ENCODE measurements at regions not wholly inside any gene's neighbourhood (a gene's known extent, or its start where the extent isn't known, plus 50 kb on each side); places are given as distances from the start of the nearest gene placed in this dataset.
A peak's percentile ranks its signal among the peaks of the same experiment; 100 is the strongest.

DNA sequence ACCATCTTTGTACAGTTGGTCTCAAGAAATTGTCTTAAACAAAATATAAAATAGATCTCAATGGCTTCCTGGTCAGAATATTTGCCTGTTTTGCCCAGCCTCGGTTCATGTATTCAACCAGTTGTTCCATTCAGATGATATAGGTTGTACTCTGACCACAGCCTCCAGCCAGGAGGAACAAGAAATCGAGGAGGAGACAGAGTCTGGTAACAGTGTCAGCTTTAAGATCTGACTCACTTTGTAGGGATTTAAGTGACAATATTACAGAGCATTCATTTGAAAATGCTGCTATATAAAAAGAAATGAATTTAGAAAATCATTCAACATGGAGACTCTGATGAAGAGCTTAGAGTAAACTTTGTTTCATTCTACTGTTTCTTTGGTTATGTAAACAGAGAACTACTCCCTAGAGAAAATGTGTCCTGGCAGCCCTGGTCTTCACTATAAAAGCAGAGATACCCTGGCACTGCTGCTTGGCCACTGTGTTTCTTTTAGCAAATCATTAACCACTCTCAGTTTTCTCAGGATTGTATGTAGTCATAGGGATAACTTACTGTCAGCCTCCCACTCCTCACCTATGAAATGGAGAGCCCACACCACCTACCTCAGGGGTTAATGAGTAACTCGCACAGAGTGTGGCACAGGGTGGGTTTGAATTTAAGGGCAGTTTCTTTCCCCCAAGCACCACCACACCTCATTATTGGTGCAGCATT is 53.5 kb downstream of the PAGE2 start:
- DNase-seq (ENCODE audit: low spot score): no peak
- Mint-ChIP-seq H3K27ac (ENCODE audit: unreplicated experiment) (no peak overlapping the region), H3K4me1 (ENCODE audit: low read depth) (peaks cover 12% of the 10 kb centered on the region), H3K9me3 (ENCODE audit: low read depth) (peaks cover 7% of the 10 kb centered on the region), H3K4me3 (ENCODE audit: unreplicated experiment) (no peak overlapping the region), H3K36me3 (ENCODE audit: low read depth) (peaks cover 2% of the 10 kb centered on the region), H3K27me3 (ENCODE audit: low read depth) (no peaks in the 10 kb centered on the region)
- no peak for TF ChIP-seq CTCF (IDR thresholded peaks at IDR 0.05)

GRCh38 chrX:55142919-55143310 is 54.1 kb downstream of the PAGE2 start:
- no peak overlapping the region for H3K4me3 Mint-ChIP-seq (ENCODE audit: unreplicated experiment)
- H3K27ac Mint-ChIP-seq (ENCODE audit: unreplicated experiment): peak overlapping the region; percentile 45
- TF ChIP-seq CTCF (IDR thresholded peaks at IDR 0.05): no peak
- DNase-seq (ENCODE audit: low spot score): no peak
- H3K9me3 Mint-ChIP-seq (ENCODE audit: low read depth): peaks cover 7% of the 10 kb centered on the region
- H3K27me3 Mint-ChIP-seq (ENCODE audit: low read depth): no peaks in the 10 kb centered on the region
- peaks cover 2% of the 10 kb centered on the region for H3K36me3 Mint-ChIP-seq (ENCODE audit: low read depth)
- peaks cover 12% of the 10 kb centered on the region for H3K4me1 Mint-ChIP-seq (ENCODE audit: low read depth)

DNA sequence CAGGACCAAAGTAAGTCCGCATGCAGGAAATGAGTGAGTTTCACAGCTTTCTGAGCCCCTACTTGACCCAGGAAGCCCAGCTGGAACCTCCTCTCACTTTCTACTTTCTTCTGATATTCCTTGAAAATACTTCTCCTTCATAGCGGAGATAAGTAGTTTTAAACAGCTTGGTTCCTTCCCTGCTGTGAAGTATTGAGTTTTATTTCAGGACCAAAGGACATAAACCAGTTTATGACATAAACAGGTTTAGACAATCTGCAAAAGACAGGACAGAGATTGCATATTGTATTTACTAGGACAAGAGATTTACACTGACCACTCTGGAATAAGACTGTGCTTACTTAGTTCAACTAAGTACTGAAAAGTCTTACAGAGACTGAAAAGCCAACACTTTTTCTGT is 54.8 kb downstream of the PAGE2 start:
- H3K4me3 Mint-ChIP-seq (ENCODE audit: unreplicated experiment): no peak overlapping the region
- peaks cover 5% of the 10 kb centered on the region for H3K9me3 Mint-ChIP-seq (ENCODE audit: low read depth)
- no peak for TF ChIP-seq CTCF (IDR thresholded peaks at IDR 0.05)
- no peaks in the 10 kb centered on the region for H3K27me3 Mint-ChIP-seq (ENCODE audit: low read depth)
- peaks cover 12% of the 10 kb centered on the region for H3K4me1 Mint-ChIP-seq (ENCODE audit: low read depth)
- DNase-seq (ENCODE audit: low spot score): no peak
- H3K27ac Mint-ChIP-seq (ENCODE audit: unreplicated experiment): peak overlapping the region; percentile 9
- H3K36me3 Mint-ChIP-seq (ENCODE audit: low read depth): peaks cover 2% of the 10 kb centered on the region

DNA sequence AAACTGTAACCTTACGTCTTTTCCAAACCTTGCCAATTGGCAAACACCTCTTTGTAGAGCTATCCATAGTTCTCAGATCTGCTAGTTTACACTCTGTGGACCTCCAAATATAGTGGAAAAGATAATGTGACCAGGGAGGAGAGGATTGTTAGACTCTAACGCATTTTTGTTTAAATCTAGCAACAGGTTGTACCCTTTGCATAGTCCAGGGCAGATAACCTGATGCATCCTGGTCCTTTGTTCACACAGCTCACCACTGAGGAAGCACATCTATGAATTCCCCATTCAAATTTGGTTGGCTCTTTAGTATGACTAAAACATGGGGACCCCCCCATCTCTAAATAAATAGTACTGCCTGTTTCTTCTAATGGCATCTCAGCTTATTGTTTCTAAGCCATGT is 55.9 kb downstream of the PAGE2 start:
- no peak overlapping the region for H3K4me3 Mint-ChIP-seq (ENCODE audit: unreplicated experiment)
- no peak for TF ChIP-seq CTCF (IDR thresholded peaks at IDR 0.05)
- H3K27me3 Mint-ChIP-seq (ENCODE audit: low read depth): no peaks in the 10 kb centered on the region
- no peaks in the 10 kb centered on the region for H3K36me3 Mint-ChIP-seq (ENCODE audit: low read depth)
- peaks cover 12% of the 10 kb centered on the region for H3K4me1 Mint-ChIP-seq (ENCODE audit: low read depth)
- DNase-seq (ENCODE audit: low spot score): no peak
- H3K9me3 Mint-ChIP-seq (ENCODE audit: low read depth): no peaks in the 10 kb centered on the region
- H3K27ac Mint-ChIP-seq (ENCODE audit: unreplicated experiment): no peak overlapping the region

GRCh38 chrX:55149242-55149641 is 60.4 kb downstream of the PAGE2 start:
- H3K9me3 Mint-ChIP-seq (ENCODE audit: low read depth): peaks cover 3% of the 10 kb centered on the region
- TF ChIP-seq CTCF (IDR thresholded peaks at IDR 0.05): no peak

More at GRCh38 chrX:55149242-55149641, 60.4 kb downstream of the PAGE2 start:
- no peak overlapping the region for H3K27ac Mint-ChIP-seq (ENCODE audit: unreplicated experiment)
- no peaks in the 10 kb centered on the region for H3K4me1 Mint-ChIP-seq (ENCODE audit: low read depth)
- H3K36me3 Mint-ChIP-seq (ENCODE audit: low read depth): no peaks in the 10 kb centered on the region
- no peaks in the 10 kb centered on the region for H3K27me3 Mint-ChIP-seq (ENCODE audit: low read depth)
- no peak for DNase-seq (ENCODE audit: low spot score)
- no peak overlapping the region for H3K4me3 Mint-ChIP-seq (ENCODE audit: unreplicated experiment)
